ENCODE measurements at regions not wholly inside any gene's neighbourhood (a gene's known extent, or its start where the extent isn't known, plus 50 kb on each side); places are given as distances from the start of the nearest gene placed in this dataset.

DNA sequence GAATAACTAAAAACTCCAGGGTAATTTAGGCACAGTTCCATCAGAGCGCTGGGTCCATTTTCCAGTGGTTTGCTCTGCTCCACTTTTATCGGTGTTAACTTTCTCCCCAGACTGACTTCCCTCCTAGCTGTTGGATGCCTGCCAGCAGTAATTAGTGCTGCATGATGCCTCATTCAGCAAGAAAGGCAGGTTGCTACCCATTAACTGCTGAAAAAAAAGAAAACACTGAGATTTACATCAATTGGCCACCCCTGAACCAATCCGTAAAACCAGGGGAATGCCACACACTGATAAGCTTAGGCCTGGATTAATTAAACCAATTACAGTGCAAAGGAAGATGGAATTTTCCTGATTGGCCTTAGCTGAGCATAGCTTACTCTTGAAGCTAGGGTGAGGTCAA, 182.4 kb upstream of the CXXC4 start:
- no peak for DNase-seq (ENCODE audit: low read depth)

DNA sequence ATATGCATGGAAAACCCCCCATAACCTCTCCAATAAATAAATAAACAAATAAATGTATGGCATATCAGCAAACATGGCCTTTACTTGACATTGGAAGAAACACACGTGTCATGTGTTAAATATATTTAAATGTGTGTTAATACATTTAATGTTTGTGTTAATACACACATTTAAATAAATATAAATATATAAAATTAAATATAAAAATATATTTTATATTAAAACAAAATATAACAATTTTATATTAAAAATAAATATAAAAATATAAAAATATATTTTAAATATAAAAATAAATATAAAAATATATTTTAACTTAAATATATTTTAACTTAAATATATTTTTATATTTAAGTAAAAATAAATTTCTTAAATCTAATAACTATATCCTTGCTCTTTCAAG, 187.6 kb upstream of the CXXC4 start:
- no peak for DNase-seq (ENCODE audit: low read depth)

DNA sequence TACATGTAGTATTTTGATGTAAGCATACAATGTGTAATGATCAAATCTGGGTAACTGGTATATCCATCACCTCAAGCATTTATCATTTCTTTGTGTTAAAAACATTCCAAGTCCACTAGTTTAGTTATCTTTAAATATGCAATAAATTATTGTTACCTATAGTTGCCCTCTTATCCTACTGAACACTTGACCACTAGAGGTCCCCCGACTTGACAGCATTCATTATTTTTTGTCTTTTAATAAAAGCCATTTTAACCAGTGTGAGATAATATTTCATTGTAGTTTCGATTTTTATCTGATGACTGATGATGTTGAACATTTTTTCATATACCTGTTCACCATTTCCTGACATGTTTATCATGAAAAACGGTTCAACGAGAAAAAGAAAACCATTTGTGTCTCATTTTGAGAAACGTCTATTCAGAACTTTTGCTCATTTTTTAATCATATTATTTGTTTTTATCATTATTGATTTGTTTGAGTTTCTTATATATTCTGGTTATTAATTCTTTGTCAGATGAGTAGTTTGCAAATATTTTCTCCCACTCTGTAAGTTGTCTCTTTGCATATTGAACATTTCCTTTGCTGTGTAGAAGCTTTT, 199.0 kb upstream of the CXXC4 start:
- DNase-seq (ENCODE audit: low read depth): peak; percentile 32

DNA sequence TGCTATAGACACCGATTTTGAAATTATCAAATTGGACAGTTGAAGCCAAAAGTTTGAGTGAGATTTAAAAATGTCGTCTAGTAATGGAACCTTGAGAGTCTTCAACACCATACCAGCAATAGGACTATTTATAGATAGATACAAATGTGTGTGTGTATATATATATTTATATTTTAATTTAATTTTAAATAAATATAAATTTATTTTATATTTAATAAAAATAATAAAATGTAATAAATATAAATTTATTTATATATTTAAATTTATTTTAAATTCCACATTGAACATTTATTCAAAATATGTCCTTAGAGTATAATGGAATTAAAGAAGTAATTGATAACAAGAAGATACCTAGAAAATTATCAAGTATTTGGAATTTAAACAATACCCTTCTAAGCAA, 221.9 kb upstream of the CXXC4 start:
- DNase-seq (ENCODE audit: low read depth): no peak

DNA sequence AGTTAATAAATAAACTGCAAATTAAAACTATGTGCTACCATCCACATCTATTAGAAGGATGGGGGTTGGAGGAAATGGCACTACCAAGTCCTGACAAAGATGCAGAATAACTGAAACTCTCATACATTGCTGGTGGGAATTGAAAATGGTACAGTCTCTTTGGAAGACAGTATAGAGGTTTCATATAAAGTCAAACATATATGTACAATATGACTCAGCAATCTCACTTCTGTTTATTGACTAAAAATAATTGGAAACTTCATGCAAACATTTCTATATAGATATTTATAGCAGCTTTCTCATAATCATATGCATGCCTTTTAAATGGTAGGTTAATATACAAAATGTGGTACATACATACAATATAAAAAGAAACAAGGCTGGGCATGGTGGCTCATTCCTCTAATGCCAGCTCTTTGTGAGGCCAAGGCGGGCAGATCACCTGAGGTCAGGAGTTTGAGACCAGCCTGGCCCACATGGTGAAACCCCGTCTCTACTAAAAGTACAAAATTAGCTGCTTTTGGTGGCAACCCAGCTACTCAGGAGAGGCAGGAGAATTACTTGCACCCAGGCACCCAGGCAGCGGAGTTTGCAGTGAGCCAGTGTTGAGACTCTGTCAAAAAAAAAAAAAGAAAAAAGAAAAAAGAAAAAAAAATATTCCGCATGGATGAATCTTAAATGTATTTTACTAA, 225.0 kb upstream of the CXXC4 start:
- DNase-seq (ENCODE audit: low read depth): no peak

DNA sequence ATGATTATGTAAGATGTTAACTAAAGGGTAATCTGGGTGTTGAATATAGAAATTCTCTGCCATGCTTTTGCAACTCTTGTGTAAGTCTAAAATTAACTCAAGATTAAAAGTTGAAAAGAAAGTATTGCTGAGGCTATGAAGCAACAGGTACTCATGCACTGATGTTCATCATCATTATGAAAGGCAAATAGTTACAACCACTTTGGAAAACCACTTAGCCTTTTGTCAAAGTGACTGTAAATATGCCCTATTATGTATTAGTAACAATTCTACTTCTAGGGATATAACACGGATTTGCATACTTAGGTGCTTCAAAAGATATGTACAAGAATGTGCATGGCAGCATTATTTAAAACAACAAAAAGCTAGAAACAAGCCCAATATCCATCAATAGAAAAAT, 227.8 kb upstream of the CXXC4 start:
- no peak for DNase-seq (ENCODE audit: low read depth)

DNA sequence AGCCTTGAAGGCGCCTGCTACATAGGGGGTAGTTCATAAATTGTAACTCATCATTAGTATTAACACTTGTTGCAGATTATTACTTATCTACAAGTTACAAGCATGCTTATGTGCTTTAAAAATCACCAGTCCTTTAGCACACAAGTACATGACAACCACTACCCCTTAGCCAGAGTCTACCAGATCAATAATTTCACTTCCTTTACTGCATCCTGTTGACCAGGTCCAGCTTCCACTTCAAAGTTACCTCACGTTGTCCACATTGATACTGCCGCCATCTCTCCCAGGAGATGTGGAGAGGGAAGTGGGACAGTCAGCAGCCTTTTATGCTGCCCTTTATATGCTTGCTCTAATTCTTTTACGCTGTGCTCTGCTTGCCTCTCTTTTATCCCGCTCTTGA, 231.3 kb upstream of the CXXC4 start:
- no peak for DNase-seq (ENCODE audit: low read depth)

DNA sequence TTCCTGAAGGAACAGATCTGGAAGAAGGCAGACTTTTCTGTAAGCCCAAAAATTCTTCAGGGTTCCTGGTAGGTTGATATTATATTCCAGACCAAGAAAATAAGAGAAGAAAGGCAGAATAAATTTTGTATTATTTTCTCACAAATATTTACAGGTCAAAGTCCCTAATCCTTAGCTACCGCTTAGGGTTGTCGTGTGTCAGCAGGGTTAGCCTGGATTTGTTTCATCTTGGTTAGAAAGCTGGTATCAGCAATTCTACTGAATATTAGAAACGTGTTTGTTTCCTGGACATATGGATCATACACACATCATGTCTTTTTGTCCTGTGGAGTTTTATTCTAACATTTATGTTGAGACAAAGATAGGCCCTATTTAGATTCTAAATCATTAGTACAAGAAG, 232.9 kb upstream of the CXXC4 start:
- DNase-seq (ENCODE audit: low read depth): no peak

DNA sequence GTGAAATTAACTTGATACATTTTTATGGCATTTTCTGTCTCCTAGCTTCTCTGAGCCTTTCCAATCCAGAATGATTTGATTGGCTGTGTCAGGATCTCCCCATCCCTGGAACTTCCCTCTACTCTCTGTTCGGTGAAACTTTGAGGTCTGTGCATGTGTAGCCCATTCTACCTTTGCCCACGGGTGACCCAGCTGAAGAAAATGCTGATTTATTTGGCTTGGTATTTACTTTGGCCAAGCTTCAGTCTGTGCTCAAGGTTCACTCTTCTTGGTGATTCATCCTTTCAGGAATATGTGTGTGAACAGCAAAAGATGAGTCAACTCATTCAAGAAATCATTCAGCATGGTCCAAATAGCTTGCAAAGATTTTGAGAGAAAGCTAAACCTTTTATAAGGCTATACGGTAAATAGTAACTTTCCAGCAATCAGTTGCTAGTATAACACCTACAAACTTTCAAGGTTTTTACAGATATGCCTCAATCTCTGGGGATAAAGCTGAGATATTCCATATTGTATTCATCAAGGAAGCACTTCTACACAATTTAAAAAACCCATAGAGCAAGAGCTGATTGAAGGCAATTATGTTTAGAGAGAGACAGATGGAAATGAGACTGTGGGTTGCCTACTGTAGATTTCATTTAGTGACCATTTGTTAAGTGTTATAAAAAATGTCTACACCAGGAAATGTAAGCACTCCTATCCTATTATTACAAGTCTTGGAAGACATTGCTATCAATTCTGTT, 233.9 kb upstream of the CXXC4 start:
- DNase-seq (ENCODE audit: low read depth): peak; percentile 46

DNA sequence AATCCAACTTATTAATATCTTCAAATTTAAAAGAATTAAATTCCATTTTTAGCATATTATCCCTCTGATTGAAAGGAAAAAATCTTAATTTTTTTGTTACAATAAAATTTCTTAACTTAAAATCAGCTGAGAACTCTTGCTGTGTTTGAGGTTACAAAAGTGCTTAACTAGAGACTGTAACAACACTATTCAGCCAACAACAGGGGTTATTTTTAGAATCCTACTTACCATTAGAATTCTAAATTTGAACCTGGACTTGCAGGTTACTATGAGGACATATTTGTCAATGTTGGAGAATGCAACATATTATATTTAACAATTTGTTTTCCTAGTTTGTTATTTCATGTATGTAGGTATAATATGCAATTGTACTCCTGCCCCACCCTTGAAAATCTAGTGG, 238.1 kb upstream of the CXXC4 start:
- no peak for DNase-seq (ENCODE audit: low read depth)

DNA sequence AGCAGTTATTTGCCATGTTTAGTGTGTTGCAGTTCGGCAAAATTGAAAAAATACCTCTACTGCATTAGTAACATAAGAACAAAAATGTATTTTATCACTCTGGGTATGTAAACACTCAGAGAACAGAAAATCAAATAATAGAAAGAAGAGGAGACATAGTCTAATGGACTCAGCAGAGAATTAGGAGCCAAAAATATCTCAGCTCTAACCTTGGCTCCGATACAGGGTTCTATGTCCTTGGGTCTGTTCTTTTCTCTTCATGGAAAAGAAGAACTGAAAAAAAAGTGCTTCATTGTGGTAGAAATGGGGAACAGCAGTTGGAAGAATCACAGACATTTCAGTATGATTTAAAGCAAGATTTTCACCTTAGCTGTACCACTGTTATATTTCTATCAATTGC, 240.5 kb upstream of the CXXC4 start:
- no peak for DNase-seq (ENCODE audit: low read depth)

DNA sequence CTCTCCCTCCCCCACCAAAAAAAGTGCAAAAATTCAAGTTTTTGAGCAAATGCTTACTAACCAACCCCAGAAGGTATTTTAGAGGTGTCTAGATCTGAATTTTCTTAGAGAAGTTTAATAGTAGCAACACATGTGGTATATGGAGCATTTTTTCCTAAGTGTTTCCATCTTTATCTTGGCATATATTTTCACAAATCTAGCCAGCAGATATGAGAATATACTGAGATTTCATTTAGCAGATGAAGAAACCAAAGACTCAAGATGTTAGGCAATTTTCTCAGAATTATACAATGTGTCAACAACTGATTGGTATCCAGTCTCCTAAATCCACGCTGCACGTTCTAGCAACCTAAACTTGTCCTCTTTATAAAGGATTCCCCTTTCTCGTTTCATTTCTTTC, 245.5 kb upstream of the CXXC4 start:
- DNase-seq (ENCODE audit: low read depth): no peak

DNA sequence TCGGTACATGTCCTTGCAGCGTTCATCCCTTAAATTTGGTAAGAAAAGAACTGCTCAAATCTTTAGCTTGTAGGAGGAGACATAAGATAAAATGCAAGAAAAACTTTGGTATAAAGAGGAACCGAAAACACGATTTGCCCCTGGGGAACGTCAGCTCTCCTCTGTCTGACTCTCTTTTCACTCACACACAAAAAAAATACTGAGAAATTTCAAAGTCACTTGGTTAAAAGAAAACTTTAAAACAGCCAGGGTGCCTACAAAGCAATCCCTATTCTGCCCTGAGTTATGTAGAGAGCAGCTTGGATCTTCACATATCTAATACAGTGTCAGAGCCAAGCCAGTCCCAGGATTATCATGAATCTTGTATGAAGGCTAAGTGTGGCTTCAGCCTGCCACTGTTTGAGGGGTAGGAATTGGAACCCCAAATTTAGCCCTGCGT, 248.5 kb upstream of the CXXC4 start:
- DNase-seq (ENCODE audit: low read depth): no peak

DNA sequence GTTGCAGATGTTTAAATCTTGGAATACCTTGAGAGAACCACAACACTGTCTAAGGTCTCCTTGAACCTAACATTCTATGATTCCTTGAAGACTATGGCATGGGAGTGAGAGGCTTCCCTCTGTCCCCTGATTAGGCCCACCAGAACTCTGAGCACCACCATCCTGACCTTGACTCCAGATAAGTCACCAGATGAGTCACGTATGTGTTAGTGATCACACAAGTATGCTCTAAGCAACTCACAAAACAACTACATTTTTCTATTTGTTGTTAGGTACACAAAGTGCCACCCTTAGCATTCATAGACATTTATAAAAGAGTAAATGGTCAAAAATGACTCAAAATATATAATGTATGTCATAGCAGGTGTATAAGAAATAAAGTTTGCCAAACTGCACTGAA, 252.9 kb upstream of the CXXC4 start:
- peak; percentile 10 for DNase-seq (ENCODE audit: low read depth)

DNA sequence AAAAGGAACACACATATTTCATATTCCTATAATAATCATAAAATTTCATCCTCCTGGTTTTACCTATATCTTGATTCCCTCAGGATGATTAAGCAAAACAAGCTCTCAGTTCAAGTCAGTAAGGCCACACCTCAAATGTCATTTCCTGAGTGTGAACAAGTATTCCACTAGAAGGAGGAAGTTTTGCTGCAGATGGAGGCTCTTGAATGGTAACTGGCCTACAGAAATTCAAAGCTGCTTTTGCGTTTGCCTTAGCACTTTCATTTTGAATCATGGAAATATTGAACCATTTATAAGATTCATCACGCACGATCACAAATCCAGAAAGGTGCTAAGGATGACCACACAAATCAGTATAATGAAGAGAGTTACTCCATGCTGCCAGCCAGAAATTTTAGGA, 254.4 kb upstream of the CXXC4 start:
- no peak for DNase-seq (ENCODE audit: low read depth)

DNA sequence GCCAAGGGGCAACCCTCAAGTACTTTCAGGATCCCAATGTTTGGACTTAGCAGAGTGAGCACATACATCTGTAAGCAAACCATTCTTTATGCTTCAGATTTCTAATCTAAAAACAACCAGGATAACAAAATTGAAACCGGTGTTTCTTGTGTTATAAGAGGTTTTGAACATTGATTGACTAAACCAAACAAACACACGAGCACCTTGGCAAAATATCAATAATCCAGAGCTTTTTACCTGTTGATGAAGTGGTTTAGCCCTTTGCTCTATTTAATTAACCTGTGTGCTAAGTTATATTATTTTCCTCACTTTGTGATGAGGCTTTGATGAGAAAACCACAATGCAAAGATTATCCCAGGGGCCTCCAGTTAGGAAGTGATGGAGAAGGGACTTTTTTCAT, 255.3 kb upstream of the CXXC4 start:
- DNase-seq (ENCODE audit: low read depth): no peak

DNA sequence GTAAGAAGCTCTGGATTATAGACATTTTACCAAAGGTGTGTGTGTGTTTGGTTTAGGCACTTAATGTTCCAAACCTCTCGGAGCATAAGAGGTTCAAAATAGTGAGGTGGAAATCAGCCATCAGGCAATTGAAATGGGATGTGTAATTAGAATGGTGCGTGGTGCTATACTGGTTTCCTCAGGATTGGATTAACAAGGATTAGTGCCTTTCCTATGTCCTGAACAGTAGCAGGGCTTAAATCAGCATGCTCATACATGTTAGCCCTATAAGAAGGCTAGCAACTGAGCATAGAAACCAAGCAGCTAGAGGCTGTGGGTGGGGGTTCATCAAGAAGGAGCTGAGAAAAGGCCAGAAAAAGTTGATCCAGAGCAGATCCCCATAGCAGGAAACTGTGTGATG, 256.8 kb upstream of the CXXC4 start:
- DNase-seq (ENCODE audit: low read depth): no peak

DNA sequence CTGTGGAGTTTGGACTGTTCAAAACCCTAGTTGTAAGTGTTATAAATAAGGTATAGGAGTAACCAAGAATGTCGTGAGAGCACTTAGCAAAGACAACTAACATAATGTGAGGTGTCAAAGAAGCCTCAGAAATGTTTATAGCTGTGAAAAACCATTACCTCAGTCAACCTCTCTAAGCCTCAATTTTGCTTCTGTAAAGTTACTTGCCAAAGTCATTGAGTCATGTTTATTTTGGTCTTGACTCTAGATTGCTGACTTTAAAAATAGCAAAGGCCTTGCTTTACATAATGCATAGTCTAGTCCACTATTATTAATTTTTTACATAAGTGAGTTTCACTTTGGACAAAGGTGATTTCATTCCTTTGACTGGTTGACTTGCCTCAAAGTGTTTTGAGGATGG, 257.6 kb upstream of the CXXC4 start:
- DNase-seq (ENCODE audit: low read depth): no peak

DNA sequence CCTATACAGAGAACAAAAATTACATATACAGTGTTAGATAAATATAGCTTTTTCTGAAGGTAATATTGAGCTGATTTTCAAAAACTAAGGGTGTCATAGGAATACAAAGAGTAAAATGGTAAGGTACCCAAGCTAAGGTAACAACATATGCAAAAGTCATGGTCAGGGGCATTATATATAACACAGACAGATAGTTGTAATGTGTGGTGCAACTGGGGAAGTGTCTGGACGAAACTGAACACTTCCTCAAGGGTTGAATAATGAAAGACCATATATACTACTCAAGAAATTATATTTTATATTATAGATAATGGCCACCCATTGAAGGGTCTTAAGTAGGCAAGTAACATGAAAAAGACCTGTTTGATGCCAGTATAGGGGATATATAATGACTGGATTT, 262.1 kb upstream of the CXXC4 start:
- no peak for DNase-seq (ENCODE audit: low read depth)

DNA sequence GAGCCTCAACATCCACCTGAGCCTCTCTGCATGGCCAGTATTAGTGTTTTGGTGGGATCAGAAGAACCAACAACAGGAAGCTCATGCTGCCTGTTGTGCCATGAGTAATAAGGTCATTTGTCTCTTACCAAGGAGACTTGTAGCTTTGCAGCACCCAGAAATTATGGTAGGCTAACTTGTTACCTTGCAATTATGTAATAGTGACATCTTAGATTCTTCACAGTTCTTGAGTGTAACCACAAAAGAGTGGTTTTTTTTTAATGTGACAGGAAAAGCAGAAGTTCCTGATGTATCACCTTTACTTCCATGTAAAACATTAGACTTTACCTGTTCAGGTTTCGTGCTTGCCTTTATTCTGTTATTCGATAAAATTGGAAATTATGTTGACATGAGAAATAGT, 263.9 kb upstream of the CXXC4 start:
- DNase-seq (ENCODE audit: low read depth): no peak

DNA sequence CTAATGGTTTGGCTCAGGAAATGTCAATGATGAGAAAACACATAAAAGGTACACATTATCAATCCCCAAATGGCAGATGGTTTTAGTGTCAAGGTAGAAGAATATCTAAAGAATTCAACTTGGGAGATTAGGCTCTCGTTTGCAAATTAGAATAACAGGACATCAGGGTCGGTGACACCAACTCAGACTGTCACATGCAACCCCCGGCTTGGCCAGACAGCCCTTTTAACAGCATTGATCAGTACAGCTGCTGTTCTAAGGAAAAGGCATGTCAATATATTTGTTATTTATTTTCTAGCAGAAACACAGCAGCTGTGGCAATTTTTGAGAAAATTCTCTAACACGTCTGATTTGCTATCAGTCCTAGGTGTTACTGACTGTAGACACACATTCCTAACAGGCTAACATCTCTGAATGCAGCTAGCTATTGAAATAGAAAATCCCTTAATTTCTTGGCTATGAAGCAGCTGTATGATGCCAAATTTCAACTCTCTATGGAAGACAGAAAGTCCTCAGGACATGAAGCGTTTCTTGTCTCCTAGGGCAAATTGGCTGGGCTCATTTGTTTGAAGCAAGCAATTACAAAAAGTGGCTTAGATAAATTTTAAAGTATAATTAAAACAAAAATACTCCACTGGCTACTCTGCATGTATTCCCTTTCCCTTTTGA, 269.0 kb upstream of the CXXC4 start:
- DNase-seq (ENCODE audit: low read depth): no peak

DNA sequence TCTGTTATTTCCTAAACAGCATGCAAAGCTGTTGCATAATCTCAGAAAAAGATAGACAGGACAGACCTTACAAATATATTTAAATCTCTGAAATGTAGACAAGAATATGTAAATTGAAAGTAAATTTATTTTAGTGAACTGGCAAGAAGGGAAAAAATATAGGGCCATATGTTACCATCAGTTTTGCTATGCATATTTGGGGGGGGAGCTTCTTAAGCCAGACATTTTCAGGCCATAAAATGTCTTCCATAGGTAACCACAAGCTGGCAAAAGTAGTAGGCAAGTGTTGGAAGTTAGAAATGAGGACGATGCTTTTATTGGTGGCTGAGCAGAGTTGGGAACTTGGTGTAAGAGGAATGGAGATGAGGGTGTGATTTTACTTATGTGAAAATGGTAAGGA, 272.0 kb upstream of the CXXC4 start:
- DNase-seq (ENCODE audit: low read depth): no peak

DNA sequence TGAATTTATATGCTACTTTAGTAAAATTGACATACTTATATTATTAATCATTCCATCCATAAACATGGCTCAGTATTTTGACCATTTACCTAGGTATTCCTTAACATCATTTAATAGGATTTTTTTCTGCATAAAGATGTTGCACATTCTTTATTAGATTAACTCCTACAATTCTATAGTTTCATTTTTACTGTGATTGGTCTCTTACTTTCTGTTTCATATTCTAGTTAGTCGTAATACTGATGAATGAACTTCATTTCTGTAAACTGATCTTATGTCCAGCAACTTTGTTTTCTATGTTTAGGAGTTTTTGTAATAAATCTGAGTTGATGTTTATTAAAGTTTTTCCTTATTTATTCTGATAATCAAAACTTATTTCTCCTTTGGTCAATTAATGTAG, 278.2 kb upstream of the CXXC4 start:
- no peak for DNase-seq (ENCODE audit: low read depth)

Measured in ELR (cell line).